Uterus (tissue), 3 donors: ENCODE measurements at regions not wholly inside any gene's neighbourhood (a gene's known extent, or its start where the extent isn't known, plus 50 kb on each side); places are given as distances from the start of the nearest gene placed in this dataset.

ENCODE experiments used
- DNase-seq, 2 donors: peaks; one replicate each; pipeline ENCODE4 v3.0.0-alpha.2; 2019 to 2020
- H3K27ac ChIP-seq, 2 donors: fragments of 200-600 bp; sonication (generic); 1 replicate in 1 of 2; 2 replicates in 1 of 2; pipeline ENCODE4 v1.5.1; 2016 to 2018
- H3K27me3 ChIP-seq, 2 donors: fragments of 200-600 bp; sonication (generic); one replicate each; pipeline ENCODE4 v1.5.1; 2018 to 2019; ENCODE audit warnings: control low read depth in 1 of 2
- H3K36me3 ChIP-seq, 2 donors: fragments of 200-600 bp; sonication (generic); one replicate each; pipeline ENCODE4 v1.5.1; 2019; ENCODE audit warnings: control low read depth in 1 of 2
- H3K4me1 ChIP-seq, 2 donors: fragments of 200-600 bp; sonication (generic); one replicate each; pipeline ENCODE4 v1.5.1; 2018 to 2019; ENCODE audit warnings: control low read depth in 1 of 2
- H3K4me3 ChIP-seq, 2 donors: fragments of 200-600 bp; sonication (generic); 1 replicate in 1 of 2; 2 replicates in 1 of 2; pipeline ENCODE4 v1.5.1; 2018 to 2019; ENCODE audit warnings: mild to moderate bottlenecking in 1 of 2
- H3K9me3 ChIP-seq, 2 donors: fragments of 200-600 bp; sonication (generic); one replicate each; pipeline ENCODE4 v1.5.1; 2019; ENCODE audit warnings: control low read depth in 1 of 2
- CTCF ChIP-seq, 4 experiments: fragments of 200-600 bp in 2 of 4; fragments of 450-650 bp in 2 of 4; sonication (generic) in 2 of 4; IDR thresholded peaks; one replicate each; pipeline ENCODE4 v1.5.1; 2016 to 2019; ENCODE audit warnings: antibody characterized with exemption in 4 of 4, mild to moderate bottlenecking in 2 of 4, moderate library complexity in 1 of 4
- POLR2A ChIP-seq, 2 donors: fragments of 450-650 bp; IDR thresholded peaks; one replicate each; pipeline ENCODE4 v1.6.1; 2016; ENCODE audit warnings: antibody characterized with exemption in 2 of 2, mild to moderate bottlenecking in 1 of 2, moderate library complexity in 1 of 2
- intact Hi-C: fragments of 100-400 bp; cut with DNase I; formaldehyde crosslinking; loops from one replicate; pipeline ENCODE4 v1.15.1; 2023; ENCODE audit warnings: low total_unique reads
- donor health status: DM: yes; HTN: yes; CAD: no.

DNA sequence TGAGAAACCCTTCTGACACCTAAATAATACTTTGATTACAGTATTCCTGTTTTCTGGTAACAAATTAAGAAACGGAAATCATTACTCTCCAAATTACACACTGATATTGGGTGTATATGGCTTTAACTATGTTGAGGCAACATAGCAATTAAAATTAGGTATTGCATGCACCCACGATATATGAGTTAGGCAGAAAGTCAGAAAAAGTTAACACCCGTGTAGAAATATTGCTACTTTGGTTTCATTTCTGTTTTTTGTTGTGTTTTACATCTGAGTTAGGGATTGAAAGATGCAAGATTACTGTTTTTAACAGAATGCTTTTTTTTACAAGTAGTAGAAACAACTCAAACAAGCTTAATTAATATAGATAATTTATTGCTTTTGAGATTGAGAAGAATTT, 327.8 kb downstream of the GBE1 start:
- Histone ChIP-seq H3K27me3 (no peaks in the 10 kb centered on the region), H3K36me3 (no peaks in the 10 kb centered on the region), H3K27ac (no peak overlapping the region), H3K4me1 (no peaks in the 10 kb centered on the region), H3K9me3 (no peaks in the 10 kb centered on the region), H3K4me3 (no peak overlapping the region)
- TF ChIP-seq POLR2A (IDR thresholded peaks at IDR 0.05) (no peak), CTCF (IDR thresholded peaks at IDR 0.05) (no peak)
- intact Hi-C loops, result no loop called here
- no peak for DNase-seq

DNA sequence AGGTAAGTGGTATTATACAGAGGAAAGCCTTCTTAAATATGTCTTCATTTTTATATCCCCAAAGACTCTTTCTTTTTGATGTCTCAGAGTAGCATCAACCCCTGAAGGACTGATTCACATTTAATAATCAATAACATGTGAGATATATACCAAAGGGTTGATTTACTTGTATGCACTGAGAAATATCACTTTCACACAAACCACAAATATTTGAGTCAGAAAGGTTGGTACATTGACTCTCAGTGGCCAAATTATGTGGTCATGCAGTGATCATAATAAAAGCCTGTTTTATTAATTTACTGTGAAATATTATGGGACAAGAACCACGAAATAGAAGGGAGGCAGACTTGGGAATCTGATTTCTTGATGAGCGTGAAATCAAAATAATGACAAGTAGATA, 329.0 kb downstream of the GBE1 start:
- DNase-seq, result no peak
- H3K9me3 ChIP-seq, result no peaks in the 10 kb centered on the region
- intact Hi-C loops, result no loop called here
- no peaks in the 10 kb centered on the region for H3K36me3 ChIP-seq
- H3K27me3 ChIP-seq, result no peaks in the 10 kb centered on the region
- H3K4me1 ChIP-seq, result no peaks in the 10 kb centered on the region
- H3K4me3 ChIP-seq, result no peak overlapping the region
- no peak overlapping the region for H3K27ac ChIP-seq
- TF ChIP-seq POLR2A (IDR thresholded peaks at IDR 0.05) (no peak), CTCF (IDR thresholded peaks at IDR 0.05) (no peak)

GRCh38 chr3:81426826-81427577, 334.4 kb downstream of the GBE1 start:
- TF ChIP-seq CTCF (IDR thresholded peaks at IDR 0.05) (no peak), POLR2A (IDR thresholded peaks at IDR 0.05) (no peak)
- Histone ChIP-seq H3K4me3 (no peak overlapping the region), H3K4me1 (no peaks in the 10 kb centered on the region), H3K9me3 (no peaks in the 10 kb centered on the region), H3K36me3 (no peaks in the 10 kb centered on the region), H3K27ac (no peak overlapping the region), H3K27me3 (no peaks in the 10 kb centered on the region)
- no peak for DNase-seq
- intact Hi-C loops, result no loop called here

GRCh38 chr3:81425198-81425868, 336.1 kb downstream of the GBE1 start:
- Histone ChIP-seq H3K9me3 (no peaks in the 10 kb centered on the region), H3K36me3 (no peaks in the 10 kb centered on the region), H3K4me3 (no peak overlapping the region), H3K4me1 (no peaks in the 10 kb centered on the region), H3K27ac (no peak overlapping the region), H3K27me3 (no peaks in the 10 kb centered on the region)
- TF ChIP-seq CTCF (IDR thresholded peaks at IDR 0.05), result no peak
- no peak for TF ChIP-seq POLR2A (IDR thresholded peaks at IDR 0.05)
- intact Hi-C loops, result no loop called here
- DNase-seq, result no peak

GRCh38 chr3:81419228-81419627, 342.2 kb downstream of the GBE1 start:
- intact Hi-C loops, result no loop called here
- Histone ChIP-seq H3K36me3 (no peaks in the 10 kb centered on the region), H3K4me1 (no peaks in the 10 kb centered on the region), H3K27ac (no peak overlapping the region), H3K4me3 (no peak overlapping the region), H3K9me3 (no peaks in the 10 kb centered on the region), H3K27me3 (no peaks in the 10 kb centered on the region)
- no peak for DNase-seq
- TF ChIP-seq CTCF (IDR thresholded peaks at IDR 0.05) (peak in 2 of 4 experiments; percentile 13 to 24), POLR2A (IDR thresholded peaks at IDR 0.05) (no peak)
